B cell (primary cell): ENCODE measurements at regions not wholly inside any gene's neighbourhood (a gene's known extent, or its start where the extent isn't known, plus 50 kb on each side); places are given as distances from the start of the nearest gene placed in this dataset.

Experiments used
- ATAC-seq: fragments of 200-7000 bp; cut with Tn5 transposase; one replicate; pipeline ENCODE4 v1.10.0; 2021; ENCODE audit warnings: low read depth, mild to moderate bottlenecking, moderate number of reproducible peaks, moderate library complexity
- CTCF ChIA-PET: fragments of 350-600 bp; sonication (Branson Sonifier 250); formaldehyde crosslinking; loops from one replicate; lab custom pipeline; 2021; ENCODE audit warnings: antibody characterized with exemption, inconsistent platforms; lab: Charles Lee
- POLR2A ChIA-PET: fragments of 350-600 bp; sonication (Branson Sonifier 250); formaldehyde crosslinking; loops from one replicate; lab custom pipeline; 2021; ENCODE audit warnings: antibody characterized with exemption; lab: Charles Lee
- DNase-seq: peaks from one replicate; pipeline ENCODE4 v3.0.0; 2013
- H2AFZ ChIP-seq: 2 replicates; pipeline ENCODE4 v1.6.1; 2012; ENCODE audit warnings: mild to moderate bottlenecking, low read depth, low read length; ENCODE audit not compliant: insufficient read depth, poor library complexity, severe bottlenecking
- H3K27ac ChIP-seq, 2 donors: 1 replicate in 1 of 2; 2 replicates in 1 of 2; pipeline ENCODE4 v1.5.1; 2012 to 2013; ENCODE audit warnings: low read length in 2 of 2, mild to moderate bottlenecking in 2 of 2, moderate library complexity in 1 of 2
- H3K27me3 ChIP-seq, 4 experiments: fragments of 200-600 bp in 1 of 4; sonication (generic) in 1 of 4; replicated peaks in 1 of 4; 1 replicate in 2 of 4; 2 replicates in 2 of 4; pipeline versions ENCODE4 v1.6.1 to v1.7.0; 2013 to 2016; ENCODE audit warnings: low read length in 3 of 4, mild to moderate bottlenecking in 2 of 4, mixed read lengths in 1 of 4, moderate library complexity in 1 of 4; ENCODE audit not compliant: insufficient read depth in 4 of 4, control insufficient read depth in 3 of 4; ENCODE audit errors: control extremely low read depth in 1 of 4
- H3K36me3 ChIP-seq, 2 experiments: replicated peaks in 1 of 2; 1 replicate in 1 of 2; 2 replicates in 1 of 2; pipeline versions ENCODE4 v1.6.1 to v1.7.1; 2013; ENCODE audit warnings: low read length in 1 of 2; ENCODE audit not compliant: insufficient read depth in 2 of 2, control insufficient read depth in 1 of 2; ENCODE audit errors: control extremely low read depth in 1 of 2, extremely low read depth in 1 of 2
- H3K4me1 ChIP-seq, 2 donors: fragments of 200-600 bp in 1 of 2; sonication (generic) in 1 of 2; 1 replicate in 1 of 2; 2 replicates in 1 of 2; pipeline versions ENCODE4 v1.5.1 to v1.6.1; 2013 to 2017; ENCODE audit warnings: low read length in 2 of 2; ENCODE audit not compliant: control insufficient read depth in 2 of 2, insufficient read depth in 2 of 2
- H3K4me2 ChIP-seq: replicated peaks from 2 replicates; pipeline ENCODE3; 2012; ENCODE audit warnings: mild to moderate bottlenecking, low read depth, low read length; ENCODE audit not compliant: poor library complexity, severe bottlenecking
- H3K4me3 ChIP-seq, 5 experiments: fragments of 200-600 bp in 1 of 5; sonication (generic) in 1 of 5; 1 replicate in 3 of 5; 2 replicates in 2 of 5; pipeline versions ENCODE4 v1.5.1 to v1.7.0; 2011 to 2016; ENCODE audit warnings: low read length in 4 of 5, mild to moderate bottlenecking in 4 of 5, low read depth in 2 of 5, control low read depth in 1 of 5, moderate library complexity in 1 of 5; ENCODE audit not compliant: insufficient read depth in 1 of 5; ENCODE audit errors: control extremely low read depth in 1 of 5, extremely low read depth in 1 of 5
- H3K79me2 ChIP-seq: fragments of 200-600 bp; sonication (generic); one replicate; pipeline ENCODE4 v1.6.0; 2016; ENCODE audit warnings: low read length; ENCODE audit not compliant: control insufficient read depth, insufficient read depth
- H3K9ac ChIP-seq: fragments of 200-600 bp; sonication (generic); 2 replicates; pipeline ENCODE4 v1.6.1; 2017; ENCODE audit warnings: mild to moderate bottlenecking, low read length, moderate library complexity
- H3K9me3 ChIP-seq, 3 donors: one replicate each; pipeline versions ENCODE4 v1.6.1 to v1.7.1; 2013; ENCODE audit warnings: low read length in 2 of 3; ENCODE audit not compliant: control insufficient read depth in 2 of 3, insufficient read depth in 1 of 3; ENCODE audit errors: control extremely low read depth in 1 of 3
- H4K20me1 ChIP-seq: 2 replicates; pipeline ENCODE4 v1.6.0; 2012; ENCODE audit warnings: mild to moderate bottlenecking, low read length; ENCODE audit not compliant: insufficient read depth, control insufficient read depth, poor library complexity, severe bottlenecking
- H3K27ac Mint-ChIP-seq: one replicate; pipeline ENCODE4 v1.8.0; 2021; ENCODE audit warnings: mixed read lengths
- H3K27me3 Mint-ChIP-seq: one replicate; pipeline ENCODE4 v1.8.0; 2021; ENCODE audit warnings: mixed read lengths
- H3K4me1 Mint-ChIP-seq: one replicate; pipeline ENCODE4 v1.8.0; 2021; ENCODE audit warnings: mixed read lengths
- H3K4me3 Mint-ChIP-seq: one replicate; pipeline ENCODE4 v1.8.0; 2021; ENCODE audit warnings: mixed read lengths
- H3K9me3 Mint-ChIP-seq: one replicate; pipeline ENCODE4 v1.8.0; 2022; ENCODE audit warnings: mixed read lengths; ENCODE audit not compliant: insufficient read depth
- EZH2 ChIP-seq: IDR thresholded peaks from 2 replicates; pipeline ENCODE4 v1.6.1; 2012; ENCODE audit warnings: borderline replicate concordance, low read depth, mild to moderate bottlenecking, moderate library complexity, low read length; ENCODE audit not compliant: insufficient read depth, poor library complexity, severe bottlenecking
- WGBS: methylation state at CpG from one replicate; pipeline ENCODE4 v1.1.5; 2013; ENCODE audit warnings: missing lambda C conversion rate; ENCODE audit not compliant: insufficient coverage; 5-methylcytosine and 5-hydroxymethylcytosine counted together
- intact Hi-C: fragments of 100-400 bp; cut with micrococcal nuclease; formaldehyde crosslinking; loops from one replicate; pipeline ENCODE4 v1.10.0; 2022
- TF ChIP-seq, protein P1 (sequence below): fragments of 200-600 bp; IDR thresholded peaks from one replicate; pipeline ENCODE4 v1.8.0; 2022; ENCODE audit warnings: antibody characterized with exemption, mild to moderate bottlenecking

DNA sequence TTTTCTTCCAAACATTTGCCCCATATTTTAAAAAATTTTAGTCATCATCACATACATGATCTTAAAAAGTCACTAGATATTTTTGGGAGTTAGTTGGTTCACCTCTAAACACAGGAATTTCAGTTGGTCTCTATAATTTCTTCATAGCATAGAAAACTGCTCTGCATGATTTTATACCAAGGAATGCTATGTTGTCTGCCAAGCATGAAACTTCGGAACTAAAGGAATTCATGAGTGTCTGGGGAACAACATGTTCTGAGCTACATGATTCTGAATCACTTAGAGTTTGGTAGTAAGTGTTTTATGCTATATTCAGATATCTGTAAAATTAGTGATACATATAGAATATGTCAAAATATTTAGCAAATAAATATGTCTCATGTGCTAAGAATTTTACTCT, 957.8 kb downstream of the GATA3 start:
- Histone ChIP-seq H3K36me3 (no peaks in the 10 kb centered on the region), H3K79me2 (no peaks in the 10 kb centered on the region), H3K27ac (no peak overlapping the region), H2AFZ (no peak overlapping the region), H3K4me3 (no peak overlapping the region), H3K27me3 (no peaks in the 10 kb centered on the region), H3K9me3 (no peaks in the 10 kb centered on the region), H3K4me2 (no peak overlapping the region), H3K9ac (no peak overlapping the region), H3K4me1 (no peaks in the 10 kb centered on the region), H4K20me1 (no peaks in the 10 kb centered on the region)
- no peak overlapping the region for H3K4me3 Mint-ChIP-seq
- no peaks in the 10 kb centered on the region for H3K4me1 Mint-ChIP-seq
- H3K27me3 Mint-ChIP-seq = no peaks in the 10 kb centered on the region
- TF ChIP-seq EZH2 = no peak
- TF ChIP-seq, protein P1, sequence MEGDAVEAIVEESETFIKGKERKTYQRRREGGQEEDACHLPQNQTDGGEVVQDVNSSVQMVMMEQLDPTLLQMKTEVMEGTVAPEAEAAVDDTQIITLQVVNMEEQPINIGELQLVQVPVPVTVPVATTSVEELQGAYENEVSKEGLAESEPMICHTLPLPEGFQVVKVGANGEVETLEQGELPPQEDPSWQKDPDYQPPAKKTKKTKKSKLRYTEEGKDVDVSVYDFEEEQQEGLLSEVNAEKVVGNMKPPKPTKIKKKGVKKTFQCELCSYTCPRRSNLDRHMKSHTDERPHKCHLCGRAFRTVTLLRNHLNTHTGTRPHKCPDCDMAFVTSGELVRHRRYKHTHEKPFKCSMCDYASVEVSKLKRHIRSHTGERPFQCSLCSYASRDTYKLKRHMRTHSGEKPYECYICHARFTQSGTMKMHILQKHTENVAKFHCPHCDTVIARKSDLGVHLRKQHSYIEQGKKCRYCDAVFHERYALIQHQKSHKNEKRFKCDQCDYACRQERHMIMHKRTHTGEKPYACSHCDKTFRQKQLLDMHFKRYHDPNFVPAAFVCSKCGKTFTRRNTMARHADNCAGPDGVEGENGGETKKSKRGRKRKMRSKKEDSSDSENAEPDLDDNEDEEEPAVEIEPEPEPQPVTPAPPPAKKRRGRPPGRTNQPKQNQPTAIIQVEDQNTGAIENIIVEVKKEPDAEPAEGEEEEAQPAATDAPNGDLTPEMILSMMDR = no peak
- POLR2A ChIA-PET = no interaction called here
- DNase-seq (no peak), ATAC-seq (no peak)
- CTCF ChIA-PET = no interaction called here
- intact Hi-C loops = no loop called here
- no peaks in the 10 kb centered on the region for H3K9me3 Mint-ChIP-seq
- no peak overlapping the region for H3K27ac Mint-ChIP-seq
- WGBS = no CpG with 5 or more reads among the region's 1 CpG

DNA sequence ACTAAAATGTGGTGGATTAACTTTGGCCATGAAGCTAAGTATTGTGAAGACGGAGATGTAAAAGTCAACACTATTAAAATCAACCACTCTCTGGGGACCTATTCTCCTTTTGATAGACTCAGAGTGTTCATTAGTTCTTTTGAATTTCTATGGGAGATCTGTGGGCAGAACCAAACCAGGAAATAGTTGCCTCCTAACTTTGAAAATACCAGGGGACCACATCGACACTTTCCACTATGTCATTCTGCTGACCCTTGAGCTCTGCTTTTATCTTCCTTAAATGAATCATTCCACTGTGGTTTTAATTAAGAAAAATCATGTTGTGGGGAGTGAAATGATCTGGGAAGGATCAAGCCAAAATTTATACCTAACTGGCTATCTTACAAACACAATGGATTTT, 960.5 kb downstream of the GATA3 start:
- intact Hi-C loops = no loop called here
- POLR2A ChIA-PET = no interaction called here

More for the DNA sequence above, 960.5 kb downstream of the GATA3 start:
- no peak overlapping the region for H3K4me2 ChIP-seq
- H3K27ac Mint-ChIP-seq = no peak overlapping the region
- CTCF ChIA-PET = no interaction called here
- H3K9me3 Mint-ChIP-seq = no peaks in the 10 kb centered on the region
- H3K27ac ChIP-seq = no peak overlapping the region
- H3K27me3 Mint-ChIP-seq = no peaks in the 10 kb centered on the region
- no peak overlapping the region for H3K9ac ChIP-seq
- H3K36me3 ChIP-seq = no peaks in the 10 kb centered on the region
- no peaks in the 10 kb centered on the region for H4K20me1 ChIP-seq
- H3K79me2 ChIP-seq = no peaks in the 10 kb centered on the region
- DNase-seq = no peak
- no peak for TF ChIP-seq EZH2
- TF ChIP-seq, protein P1 = no peak
- no peak overlapping the region for H3K4me3 Mint-ChIP-seq
- H2AFZ ChIP-seq = no peak overlapping the region
- no peak overlapping the region for H3K4me3 ChIP-seq
- no peaks in the 10 kb centered on the region for H3K4me1 Mint-ChIP-seq
- ATAC-seq = no peak
- WGBS = no CpG with 5 or more reads among the region's 2 CpGs
- no peaks in the 10 kb centered on the region for H3K4me1 ChIP-seq
- H3K27me3 ChIP-seq = no peaks in the 10 kb centered on the region
- H3K9me3 ChIP-seq = no peaks in the 10 kb centered on the region
